ENCODE measurements at regions not wholly inside any gene's neighbourhood (a gene's known extent, or its start where the extent isn't known, plus 50 kb on each side); places are given as distances from the start of the nearest gene placed in this dataset.

- Histone ChIP-seq H3K79me2 (ENCODE audit: insufficient read depth, low read depth, low read length) (no peaks in the 10 kb centered on the region), H3K36me3 (ENCODE audit: insufficient read depth, low read length) (no peaks in the 10 kb centered on the region), H3K4me3 (ENCODE audit: low read depth, low read length, poor library complexity, severe bottlenecking) (no peak overlapping the region), H3K9me2 (ENCODE audit: insufficient read depth, low read length) (no peaks in the 10 kb centered on the region), H3K27ac (ENCODE audit: low read depth, low read length, poor library complexity, severe bottlenecking) (no peak overlapping the region), H3K4me1 (ENCODE audit: insufficient read depth, low read length, poor library complexity, severe bottlenecking) (no peaks in the 10 kb centered on the region), H3K9me3 (ENCODE audit: low read length) (no peaks in the 10 kb centered on the region), H4K20me1 (ENCODE audit: insufficient read depth, low read length) (no peaks in the 10 kb centered on the region), H3K4me2 (ENCODE audit: low read length) (no peak overlapping the region), H2AFZ (ENCODE audit: low read length) (no peak overlapping the region)
- DNase-seq (ENCODE audit: low spot score) = no peak
- intact Hi-C loops (cut with micrococcal nuclease; ENCODE audit: unreplicated experiment) = no loop called here
- BruUV-seq (replicated peaks) = no TSS peak
- TF ChIP-seq CTCF (conservative IDR thresholded peaks at IDR 0.05; ENCODE audit: low read length) (no peak), EZH2phosphoT487 (IDR thresholded peaks at IDR 0.05; ENCODE audit: borderline replicate concordance, low read depth, low read length) (no peak)
- CTCF ChIA-PET (ENCODE audit: unreplicated experiment) = no interaction called here
- POLR2A ChIA-PET = no interaction called here
Measured at GRCh38 chr5:1672396-1672795, 127.2 kb downstream of the MRPL36 start.

DNA sequence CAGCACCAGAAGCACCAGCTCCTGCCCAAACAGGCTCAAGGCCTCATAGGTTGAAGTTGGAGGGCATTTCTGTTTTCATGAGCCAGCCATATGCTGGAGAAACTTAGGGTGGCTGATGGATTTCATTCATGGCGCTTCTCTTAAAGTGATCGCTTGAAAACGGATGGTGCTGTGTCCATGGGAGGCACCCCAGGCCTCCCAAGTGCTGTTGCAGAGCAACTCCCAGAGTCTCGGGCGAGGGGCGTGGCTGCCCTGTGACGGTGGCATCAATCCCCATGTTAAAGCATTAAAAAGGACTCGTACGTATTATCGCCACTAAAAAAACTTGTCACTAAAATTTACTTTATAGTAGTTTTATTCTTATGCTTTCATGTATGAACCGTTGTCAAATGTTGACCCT is 128.3 kb downstream of the MRPL36 start:
- Histone ChIP-seq H3K79me2 (ENCODE audit: insufficient read depth, low read depth, low read length) (no peaks in the 10 kb centered on the region), H3K9me2 (ENCODE audit: insufficient read depth, low read length) (no peaks in the 10 kb centered on the region), H2AFZ (ENCODE audit: low read length) (no peak overlapping the region), H4K20me1 (ENCODE audit: insufficient read depth, low read length) (no peaks in the 10 kb centered on the region), H3K4me2 (ENCODE audit: low read length) (no peak overlapping the region), H3K4me1 (ENCODE audit: insufficient read depth, low read length, poor library complexity, severe bottlenecking) (no peaks in the 10 kb centered on the region), H3K4me3 (ENCODE audit: low read depth, low read length, poor library complexity, severe bottlenecking) (no peak overlapping the region), H3K9me3 (ENCODE audit: low read length) (no peaks in the 10 kb centered on the region), H3K27ac (ENCODE audit: low read depth, low read length, poor library complexity, severe bottlenecking) (no peak overlapping the region), H3K36me3 (ENCODE audit: insufficient read depth, low read length) (no peaks in the 10 kb centered on the region)
- no TSS peak for BruUV-seq (replicated peaks)
- TF ChIP-seq CTCF (conservative IDR thresholded peaks at IDR 0.05; ENCODE audit: low read length) = no peak
- no peak for TF ChIP-seq EZH2phosphoT487 (IDR thresholded peaks at IDR 0.05; ENCODE audit: borderline replicate concordance, low read depth, low read length)
- no peak for DNase-seq (ENCODE audit: low spot score)
- intact Hi-C loops (cut with micrococcal nuclease; ENCODE audit: unreplicated experiment) = no loop called here
- ChIA-PET CTCF (ENCODE audit: unreplicated experiment) (no interaction called here), POLR2A (no interaction called here)

- H3K4me1 ChIP-seq (ENCODE audit: insufficient read depth, low read length, poor library complexity, severe bottlenecking) = no peaks in the 10 kb centered on the region
- BruUV-seq (replicated peaks) = no TSS peak
- H3K4me2 ChIP-seq (ENCODE audit: low read length) = no peak overlapping the region
- intact Hi-C loops (cut with micrococcal nuclease; ENCODE audit: unreplicated experiment) = no loop called here
- no peak overlapping the region for H3K4me3 ChIP-seq (ENCODE audit: low read depth, low read length, poor library complexity, severe bottlenecking)
- H4K20me1 ChIP-seq (ENCODE audit: insufficient read depth, low read length) = no peaks in the 10 kb centered on the region
- no peak overlapping the region for H2AFZ ChIP-seq (ENCODE audit: low read length)
- ChIA-PET POLR2A (interaction anchor here (1.2 kb wide), 1 partner anchor 89 kb away, joined by 3 read pairs; no protein-coding TSS in a partner anchor), CTCF (ENCODE audit: unreplicated experiment) (no interaction called here)
- DNase-seq (ENCODE audit: low spot score) = no peak
- no peaks in the 10 kb centered on the region for H3K79me2 ChIP-seq (ENCODE audit: insufficient read depth, low read depth, low read length)
- H3K9me3 ChIP-seq (ENCODE audit: low read length) = no peaks in the 10 kb centered on the region
- H3K9me2 ChIP-seq (ENCODE audit: insufficient read depth, low read length) = no peaks in the 10 kb centered on the region
- no peaks in the 10 kb centered on the region for H3K36me3 ChIP-seq (ENCODE audit: insufficient read depth, low read length)
- no peak for TF ChIP-seq EZH2phosphoT487 (IDR thresholded peaks at IDR 0.05; ENCODE audit: borderline replicate concordance, low read depth, low read length)
- no peak for TF ChIP-seq CTCF (conservative IDR thresholded peaks at IDR 0.05; ENCODE audit: low read length)
- H3K27ac ChIP-seq (ENCODE audit: low read depth, low read length, poor library complexity, severe bottlenecking) = no peak overlapping the region
Measured at GRCh38 chr5:1670351-1670750, 129.3 kb downstream of the MRPL36 start.

Data from OCI-LY7 (cell line).